Sigmoid colon (tissue), 6 donors: ENCODE measurements at regions not wholly inside any gene's neighbourhood (a gene's known extent, or its start where the extent isn't known, plus 50 kb on each side); places are given as distances from the start of the nearest gene placed in this dataset.

Experiments used
- DNase-seq: peaks from one replicate; pipeline ENCODE4 v3.0.0-alpha.2; 2019
- H3K27ac ChIP-seq, 4 donors: fragments of 200-600 bp; sonication (generic); one replicate each; pipeline ENCODE4 v1.5.1; 2016 to 2019; ENCODE audit warnings: mild to moderate bottlenecking in 1 of 4
- H3K27me3 ChIP-seq, 3 donors: fragments of 200-600 bp; sonication (generic); one replicate each; pipeline ENCODE4 v1.5.1; 2019; ENCODE audit warnings: mild to moderate bottlenecking in 1 of 3
- H3K36me3 ChIP-seq, 4 donors: fragments of 200-600 bp; sonication (generic); one replicate each; pipeline ENCODE4 v1.5.1; 2016 to 2019
- H3K4me1 ChIP-seq, 4 donors: fragments of 200-600 bp; sonication (generic); one replicate each; pipeline ENCODE4 v1.5.1; 2017 to 2019
- H3K4me3 ChIP-seq, 4 donors: fragments of 200-600 bp; sonication (generic); one replicate each; pipeline ENCODE4 v1.5.1; 2017 to 2019; ENCODE audit warnings: mild to moderate bottlenecking in 2 of 4, moderate library complexity in 1 of 4
- H3K9me3 ChIP-seq, 4 donors: fragments of 200-600 bp in 3 of 4; sonication (generic) in 3 of 4; one replicate each; pipeline versions ENCODE4 v1.5.1 to v1.6.1; 2013 to 2019
- CTCF ChIP-seq, 4 experiments: fragments of 450-650 bp in 3 of 4; fragments of 200-600 bp in 1 of 4; IDR thresholded peaks; one replicate each; pipeline ENCODE4 v1.5.1; 2016 to 2019; ENCODE audit warnings: antibody characterized with exemption in 4 of 4, mild to moderate bottlenecking in 3 of 4, moderate library complexity in 2 of 4
- EP300 ChIP-seq, 4 donors: sonication (generic); formaldehyde crosslinking; IDR thresholded peaks; one replicate each; pipeline ENCODE4 v1.6.1; 2017; ENCODE audit warnings: antibody characterized with exemption in 4 of 4
- POLR2A ChIP-seq, 2 donors: fragments of 450-650 bp; IDR thresholded peaks; one replicate each; pipeline ENCODE4 v1.6.1; 2016; ENCODE audit warnings: antibody characterized with exemption in 2 of 2, mild to moderate bottlenecking in 2 of 2, moderate library complexity in 2 of 2
- POLR2AphosphoS5 ChIP-seq, 4 donors: sonication (generic); formaldehyde crosslinking; IDR thresholded peaks; one replicate each; pipeline ENCODE4 v1.6.1; 2017; ENCODE audit warnings: antibody characterized with exemption in 4 of 4
- WGBS, 2 donors: extraction: QIAGEN DNeasy Blood & Tissue Kit; methylation state at CpG; one replicate each; pipeline ENCODE4 v1.1.7; 2013; 5-methylcytosine and 5-hydroxymethylcytosine counted together
- intact Hi-C: fragments of 100-400 bp; cut with DNase I; formaldehyde crosslinking; loops from one replicate; pipeline ENCODE4 v1.15.1; 2023
- donor health status: healthy with polysubstance abuse.
- donor health status: healthy.

DNA sequence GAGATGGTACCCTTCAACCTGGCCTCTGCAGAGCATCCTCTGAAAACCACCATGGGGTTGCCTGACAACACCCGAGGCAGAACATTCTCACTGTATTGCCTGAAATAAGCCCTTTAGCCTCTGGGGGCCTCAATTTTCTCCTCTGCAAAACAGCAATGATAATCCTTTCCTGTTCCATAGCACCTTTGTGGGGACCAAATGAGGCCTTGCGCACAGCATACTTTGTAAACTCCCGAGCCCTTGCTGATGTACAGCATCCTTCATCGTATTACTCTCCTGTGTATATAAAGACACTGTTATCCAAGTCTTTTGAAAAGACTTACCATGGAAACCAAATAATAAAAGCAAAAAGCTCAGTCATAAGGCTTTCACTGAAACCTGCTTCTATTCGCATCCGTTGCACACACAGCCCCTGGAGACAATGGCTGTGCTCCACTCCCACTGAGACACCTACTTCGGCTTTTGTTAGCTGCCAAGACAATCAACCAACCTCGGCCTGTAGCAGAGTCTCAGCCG, 276.0 kb downstream of the FOXO1 start:
- intact Hi-C loops, result no loop called here
- Histone ChIP-seq H3K27me3 (no peaks in the 10 kb centered on the region), H3K27ac (no peak overlapping the region), H3K4me1 (peaks cover 0 to 17% (median 10%) of the 10 kb centered on the region in 4 donors), H3K9me3 (no peaks in the 10 kb centered on the region), H3K4me3 (no peak overlapping the region), H3K36me3 (no peaks in the 10 kb centered on the region)
- TF ChIP-seq CTCF (IDR thresholded peaks at IDR 0.05), result no peak
- TF ChIP-seq POLR2A (IDR thresholded peaks at IDR 0.05), result no peak
- TF ChIP-seq EP300 (IDR thresholded peaks at IDR 0.05), result no peak
- TF ChIP-seq POLR2AphosphoS5 (IDR thresholded peaks at IDR 0.05), result no peak
- WGBS, 2 donors, result 85 to 95% methylated on average over 9 of the region's 9 CpGs
- no peak for DNase-seq

DNA sequence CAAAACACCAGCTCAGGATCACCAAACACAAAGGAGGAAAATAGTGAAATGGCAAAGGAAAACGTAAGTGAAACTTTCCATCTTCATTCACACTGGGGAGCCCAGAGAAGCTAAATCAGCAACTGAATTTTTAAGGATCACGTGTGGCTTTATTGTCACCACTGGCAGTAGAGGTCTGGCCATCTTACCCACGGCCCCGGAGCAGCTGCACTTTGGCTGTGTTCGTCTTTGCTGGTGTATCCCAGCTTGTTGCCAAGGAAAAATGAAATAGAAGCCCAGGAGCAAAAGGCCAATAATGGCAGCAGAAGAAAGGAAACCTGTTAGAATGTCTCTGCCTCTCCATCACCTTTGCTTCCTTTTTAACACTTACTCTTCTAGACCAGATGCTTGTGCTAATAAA, 274.7 kb downstream of the FOXO1 start:
- WGBS, 2 donors, result 84 to 87% methylated on average over 5 of the region's 5 CpGs
- no peaks in the 10 kb centered on the region for H3K27me3 ChIP-seq
- no peak for DNase-seq
- H3K36me3 ChIP-seq, result no peaks in the 10 kb centered on the region
- H3K4me1 ChIP-seq, result peaks cover 0 to 17% (median 10%) of the 10 kb centered on the region in 4 donors
- H3K27ac ChIP-seq, result no peak overlapping the region
- H3K9me3 ChIP-seq, result no peaks in the 10 kb centered on the region
- H3K4me3 ChIP-seq, result no peak overlapping the region
- intact Hi-C loops, result no loop called here
- TF ChIP-seq POLR2AphosphoS5 (IDR thresholded peaks at IDR 0.05) (no peak), POLR2A (IDR thresholded peaks at IDR 0.05) (no peak), CTCF (IDR thresholded peaks at IDR 0.05) (no peak), EP300 (IDR thresholded peaks at IDR 0.05) (no peak)

DNA sequence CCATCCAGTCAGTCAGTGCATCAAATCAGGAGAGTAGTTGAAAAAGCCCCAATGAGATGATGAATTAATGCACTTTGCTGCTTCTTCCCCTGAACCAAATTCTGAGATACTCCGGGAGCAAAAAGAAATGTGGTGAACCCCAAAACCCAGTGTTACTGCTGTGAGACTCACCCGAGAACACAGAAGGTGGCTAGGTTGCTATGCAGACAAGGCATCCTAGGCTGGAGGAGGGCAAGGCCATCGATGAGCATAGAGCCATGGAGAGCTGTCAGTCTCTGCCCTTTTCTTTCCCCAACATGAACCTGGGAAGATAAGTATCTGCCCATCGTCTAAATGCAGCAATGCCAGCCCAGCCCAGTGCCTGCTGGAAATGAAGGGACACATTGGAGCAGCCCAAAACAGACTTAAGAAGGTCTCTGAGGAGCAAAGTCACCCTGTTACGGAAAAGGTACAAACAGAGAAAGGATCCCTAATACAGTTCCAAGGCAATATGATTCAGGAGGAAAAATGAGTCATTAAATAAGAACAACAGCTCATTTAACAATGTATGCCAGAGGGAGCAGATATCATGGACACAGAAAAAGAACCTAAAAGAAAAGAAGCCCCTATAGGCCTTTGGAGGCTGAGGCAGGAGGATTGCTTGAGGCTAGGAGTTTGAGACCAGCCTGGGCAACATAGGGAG, 272.0 kb downstream of the FOXO1 start:
- H3K4me3 ChIP-seq, result no peak overlapping the region
- no peaks in the 10 kb centered on the region for H3K9me3 ChIP-seq
- no peaks in the 10 kb centered on the region for H3K36me3 ChIP-seq
- peaks cover 0 to 17% (median 10%) of the 10 kb centered on the region in 4 donors for H3K4me1 ChIP-seq
- H3K27ac ChIP-seq, result no peak overlapping the region
- no peak for DNase-seq
- intact Hi-C loops, result no loop called here
- no peaks in the 10 kb centered on the region for H3K27me3 ChIP-seq
- TF ChIP-seq CTCF (IDR thresholded peaks at IDR 0.05), result no peak
- no peak for TF ChIP-seq EP300 (IDR thresholded peaks at IDR 0.05)
- TF ChIP-seq POLR2A (IDR thresholded peaks at IDR 0.05), result no peak
- TF ChIP-seq POLR2AphosphoS5 (IDR thresholded peaks at IDR 0.05), result no peak
- WGBS, 2 donors, result 92 to 93% methylated on average over 5 of the region's 5 CpGs

DNA sequence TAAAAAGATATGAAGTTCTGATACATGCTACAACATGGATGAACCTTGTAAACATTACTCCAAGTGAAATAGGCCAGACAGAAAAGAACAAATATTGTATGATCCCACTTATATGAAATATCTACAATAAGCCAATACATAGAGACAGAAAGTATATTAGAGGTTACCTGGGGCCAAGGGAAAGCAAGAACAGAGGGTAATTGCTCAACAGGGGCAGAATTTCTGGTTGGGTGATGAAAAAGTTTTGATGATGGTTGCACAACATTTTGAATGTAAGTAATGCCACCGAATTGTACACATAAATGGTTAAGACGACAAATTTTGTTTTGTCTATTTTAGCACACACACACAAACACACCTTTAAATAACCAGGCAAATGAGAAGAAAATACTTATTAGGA, 268.4 kb downstream of the FOXO1 start:
- no peak overlapping the region for H3K27ac ChIP-seq
- peaks cover 0 to 25% (median 18%) of the 10 kb centered on the region in 4 donors for H3K4me1 ChIP-seq
- no peak for DNase-seq
- WGBS, 2 donors, result 89% methylated on average over 2 of the region's 2 CpGs
- no peaks in the 10 kb centered on the region for H3K9me3 ChIP-seq
- H3K4me3 ChIP-seq, result no peak overlapping the region
- no peaks in the 10 kb centered on the region for H3K27me3 ChIP-seq
- no peak for TF ChIP-seq POLR2A (IDR thresholded peaks at IDR 0.05)
- H3K36me3 ChIP-seq, result no peaks in the 10 kb centered on the region
- intact Hi-C loops, result no loop called here

- no peak for DNase-seq
- Histone ChIP-seq H3K36me3 (no peaks in the 10 kb centered on the region), H3K4me1 (peaks cover 0 to 42% (median 30%) of the 10 kb centered on the region in 4 donors), H3K9me3 (no peaks in the 10 kb centered on the region), H3K4me3 (no peak overlapping the region), H3K27me3 (no peaks in the 10 kb centered on the region), H3K27ac (no peak overlapping the region)
- 83 to 89% methylated on average over 3 of the region's 3 CpGs for WGBS, 2 donors
- intact Hi-C loops, result loop anchor here (5.0 kb wide), 2 partner anchors 43 to 198 kb away; no protein-coding TSS in a partner anchor
- TF ChIP-seq EP300 (IDR thresholded peaks at IDR 0.05) (no peak), POLR2A (IDR thresholded peaks at IDR 0.05) (no peak), POLR2AphosphoS5 (IDR thresholded peaks at IDR 0.05) (no peak), CTCF (IDR thresholded peaks at IDR 0.05) (no peak)
These were observed 266.7 kb downstream of the FOXO1 start for GRCh38 chr13:40399756-40400155.
